M059J (cell line): ENCODE measurements at regions not wholly inside any gene's neighbourhood (a gene's known extent, or its start where the extent isn't known, plus 50 kb on each side); places are given as distances from the start of the nearest gene placed in this dataset.
A peak's percentile ranks its signal among the peaks of the same experiment; 100 is the strongest.

Experiments used
- DNase-seq: peaks from one replicate; pipeline ENCODE4 v3.0.0-alpha.2; 2012; ENCODE audit warnings: low read depth

DNA sequence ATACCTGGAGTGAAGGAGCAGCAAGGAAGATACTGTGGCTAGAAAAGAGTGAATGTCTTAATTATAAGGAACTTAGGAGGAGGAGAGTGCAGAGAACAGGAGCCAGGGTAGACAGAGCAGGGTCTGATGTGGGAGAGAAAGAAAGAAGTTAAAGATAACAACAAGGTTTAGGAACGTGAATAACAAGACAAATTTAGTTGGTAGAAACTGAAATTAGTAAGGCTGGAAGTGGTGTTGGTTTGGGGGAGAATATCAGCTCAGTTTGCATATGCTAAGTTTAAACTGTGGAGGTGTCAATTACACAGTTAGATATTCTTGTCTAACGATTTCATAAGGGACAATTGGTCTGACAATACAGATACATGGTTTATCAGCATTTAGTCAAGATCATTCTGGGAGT lies 1123.7 kb upstream of the PABPC4L start:
- DNase-seq = no peak

DNA sequence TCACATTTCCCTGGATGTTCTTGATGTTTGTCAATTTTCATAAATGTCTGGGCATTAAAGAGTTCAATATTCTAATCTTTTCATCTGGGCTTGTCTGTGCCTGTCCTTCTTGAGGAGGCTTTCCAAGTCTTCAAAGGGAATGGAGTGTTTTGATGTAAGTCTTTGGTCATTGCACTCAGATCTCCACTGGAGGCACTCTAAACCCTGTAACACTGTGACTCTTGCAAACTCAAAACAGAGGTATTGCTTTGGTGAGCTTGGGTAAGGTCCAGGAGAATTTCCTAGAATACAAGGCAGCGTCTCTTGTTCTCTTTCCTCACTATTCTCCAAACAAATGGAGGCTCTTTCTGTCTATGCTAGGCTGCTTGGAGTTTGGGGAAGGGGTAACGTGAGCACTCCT lies 1118.1 kb upstream of the PABPC4L start:
- DNase-seq = peak; percentile 1

DNA sequence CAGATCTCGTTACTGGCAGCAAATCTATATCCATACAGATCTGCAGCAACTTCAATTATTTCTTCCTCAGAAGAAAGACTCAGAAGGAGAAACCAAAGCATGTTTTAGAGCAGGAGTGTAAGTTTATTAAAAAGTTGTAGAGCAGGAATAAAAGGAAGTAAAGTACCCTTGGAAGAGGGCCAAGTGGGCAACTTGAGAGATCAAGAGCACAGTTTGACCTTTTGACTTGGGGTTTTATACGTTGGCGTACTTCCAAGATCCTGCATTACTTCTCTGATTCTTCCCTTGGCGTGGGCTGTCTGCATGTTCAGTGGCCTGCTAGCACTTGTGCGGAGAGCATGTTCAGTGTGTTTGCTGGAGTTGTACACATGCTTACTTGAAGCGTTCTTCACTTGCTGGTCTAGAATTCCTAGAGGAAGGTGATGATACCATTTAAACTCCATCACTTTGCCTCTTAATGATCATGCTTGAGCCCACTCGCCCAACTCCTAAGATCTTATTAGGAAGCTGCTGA lies 1114.7 kb upstream of the PABPC4L start:
- no peak for DNase-seq

DNA sequence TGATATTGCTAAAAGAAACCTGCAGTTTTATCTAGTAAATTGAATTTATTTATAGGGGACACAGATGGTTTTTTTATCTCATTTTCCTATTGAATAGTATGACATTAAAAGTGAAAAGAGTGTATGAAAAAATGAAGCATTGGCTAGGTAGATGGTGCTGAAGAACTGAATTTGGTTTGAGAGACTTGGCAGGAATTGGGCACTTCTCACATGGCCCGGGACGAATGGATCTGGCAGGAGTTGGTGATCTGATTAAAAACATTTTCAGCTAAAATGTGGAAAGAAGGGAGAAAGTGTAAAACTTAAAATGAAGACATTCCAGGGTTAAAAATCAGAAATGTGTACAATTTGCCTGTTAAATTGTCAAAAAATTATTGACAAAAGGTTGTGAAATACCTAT lies 1088.5 kb upstream of the PABPC4L start:
- no peak for DNase-seq

DNA sequence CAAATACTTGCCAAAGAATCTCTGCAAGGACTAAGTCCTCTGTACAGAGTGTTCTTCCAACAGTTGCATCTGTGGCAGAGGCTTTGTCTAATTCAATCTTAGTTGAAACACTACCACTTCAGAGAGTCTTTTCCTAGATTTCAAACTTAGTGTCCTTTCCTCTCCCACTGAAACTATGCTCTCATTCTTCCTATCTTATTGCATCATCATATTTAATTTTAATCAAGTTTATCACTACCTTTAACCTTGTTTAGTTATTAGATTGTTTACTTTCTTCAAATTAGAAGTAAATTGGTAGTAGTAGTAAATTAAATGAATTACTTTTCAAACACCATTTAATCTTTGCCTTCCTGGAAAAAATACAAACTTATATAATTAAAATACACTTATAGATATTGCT lies 1082.3 kb upstream of the PABPC4L start:
- DNase-seq = no peak

DNA sequence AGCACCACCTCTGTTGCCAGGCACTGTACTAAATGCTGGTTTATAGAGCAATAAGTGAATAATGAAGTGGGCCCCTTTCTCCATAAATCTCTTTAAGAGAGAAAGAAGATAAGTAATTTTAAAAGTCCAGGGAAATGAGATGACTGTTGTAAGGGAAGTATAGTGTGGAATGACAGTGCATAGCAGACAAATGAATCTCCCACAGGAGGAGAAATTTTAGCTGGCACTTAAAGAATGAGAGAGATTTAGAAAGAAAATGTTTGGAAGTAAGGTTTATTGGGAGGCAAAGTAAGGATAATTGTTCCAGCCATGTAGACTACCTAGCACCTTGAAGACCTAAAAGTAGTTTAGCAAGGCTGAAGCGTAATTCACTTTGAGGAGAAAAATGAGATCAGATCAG lies 1081.1 kb upstream of the PABPC4L start:
- DNase-seq = no peak

DNA sequence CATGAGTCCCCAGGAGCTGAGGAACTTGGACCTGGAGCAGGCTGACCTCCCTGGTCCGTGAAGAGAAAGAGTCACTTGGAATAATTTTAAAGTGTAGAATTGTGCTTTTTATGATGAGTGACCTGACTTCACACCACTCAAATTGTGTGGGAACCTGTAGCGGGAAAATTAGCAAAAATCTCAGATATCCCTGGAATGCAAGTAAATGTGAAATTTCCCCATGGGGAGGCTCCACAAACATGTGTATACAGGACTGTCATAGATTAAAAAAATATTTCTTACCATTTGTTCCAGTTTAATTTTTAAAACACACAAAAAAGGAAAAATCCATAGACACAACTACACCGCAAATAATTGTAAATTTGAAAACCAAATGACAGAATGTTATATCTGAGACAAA lies 1079.6 kb upstream of the PABPC4L start:
- no peak for DNase-seq

DNA sequence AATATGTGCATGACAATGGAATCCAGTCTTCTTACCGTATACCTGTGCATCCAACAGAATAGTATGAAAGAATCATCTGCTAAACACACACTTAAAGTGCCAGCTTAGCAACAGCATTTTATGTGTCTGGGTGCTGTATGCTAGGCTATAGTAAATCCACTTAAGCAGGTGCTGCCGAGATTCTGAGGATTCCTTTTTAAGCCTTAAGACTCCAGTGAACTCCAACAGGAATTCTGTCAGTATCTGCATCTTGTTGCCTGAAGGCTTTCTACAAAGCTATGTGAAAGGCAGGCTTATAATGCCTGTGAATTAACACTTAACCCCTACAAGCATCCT lies 1076.4 kb upstream of the PABPC4L start:
- no peak for DNase-seq

DNA sequence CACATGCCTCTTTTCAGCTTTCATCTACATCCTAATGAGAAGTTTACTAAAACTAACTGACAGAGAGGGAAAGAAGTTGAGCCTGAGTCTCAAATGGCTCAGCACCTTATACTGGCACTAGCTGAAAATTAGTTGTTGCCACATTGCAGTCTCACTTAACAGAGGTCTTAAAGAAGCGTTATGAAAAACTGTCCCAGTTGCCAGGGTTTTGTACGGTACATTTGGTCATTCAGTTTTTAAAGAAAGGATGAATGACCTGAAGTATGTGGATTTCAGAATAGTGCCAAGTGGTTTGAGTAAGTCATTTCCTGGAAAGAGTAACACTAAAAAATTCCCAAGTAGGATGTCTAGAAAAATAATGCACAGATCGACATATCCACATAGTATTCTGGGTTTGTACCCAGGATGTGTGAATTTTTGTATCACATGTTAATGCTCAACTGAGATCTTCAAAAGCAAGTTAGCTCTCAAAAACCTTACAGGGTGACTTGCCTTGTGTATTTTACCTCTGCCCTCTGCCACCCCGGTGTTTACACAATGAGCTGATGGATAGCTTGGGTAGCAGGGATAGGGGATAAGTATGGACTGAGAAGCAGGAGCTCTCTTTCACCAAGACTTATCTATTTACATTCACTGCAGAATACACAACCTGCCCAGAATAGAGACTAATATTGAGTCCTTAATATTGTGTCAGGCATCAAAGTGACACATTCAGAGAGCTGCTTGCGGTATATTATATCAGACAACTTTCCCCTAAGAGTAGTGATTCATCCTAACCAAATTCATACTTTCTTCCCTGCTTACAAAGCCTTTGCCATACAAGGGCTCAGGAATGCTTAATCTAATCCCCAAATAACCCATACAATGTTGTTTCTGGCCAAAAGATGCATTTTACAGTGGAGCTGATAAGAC lies 1075.7 kb upstream of the PABPC4L start:
- peak; percentile 22 for DNase-seq

DNA sequence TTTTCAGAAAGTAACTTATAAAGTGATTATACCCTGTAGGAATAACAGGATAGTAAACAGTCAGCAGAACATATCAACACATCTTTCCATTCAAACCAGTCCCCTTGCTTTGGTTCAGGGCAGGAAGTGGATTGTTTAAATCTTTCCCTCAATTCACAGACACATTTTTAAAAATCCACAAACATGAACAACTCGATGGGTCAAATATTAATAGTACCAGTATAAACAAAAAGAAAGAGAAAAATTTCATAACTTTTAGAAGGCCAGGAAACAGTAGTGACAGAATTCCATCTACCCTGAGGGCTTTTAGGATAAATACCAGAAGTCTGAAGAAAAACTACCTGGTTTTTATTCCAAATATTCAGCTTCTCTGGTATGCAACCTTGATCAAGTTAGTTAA lies 1072.8 kb upstream of the PABPC4L start:
- DNase-seq = no peak

DNA sequence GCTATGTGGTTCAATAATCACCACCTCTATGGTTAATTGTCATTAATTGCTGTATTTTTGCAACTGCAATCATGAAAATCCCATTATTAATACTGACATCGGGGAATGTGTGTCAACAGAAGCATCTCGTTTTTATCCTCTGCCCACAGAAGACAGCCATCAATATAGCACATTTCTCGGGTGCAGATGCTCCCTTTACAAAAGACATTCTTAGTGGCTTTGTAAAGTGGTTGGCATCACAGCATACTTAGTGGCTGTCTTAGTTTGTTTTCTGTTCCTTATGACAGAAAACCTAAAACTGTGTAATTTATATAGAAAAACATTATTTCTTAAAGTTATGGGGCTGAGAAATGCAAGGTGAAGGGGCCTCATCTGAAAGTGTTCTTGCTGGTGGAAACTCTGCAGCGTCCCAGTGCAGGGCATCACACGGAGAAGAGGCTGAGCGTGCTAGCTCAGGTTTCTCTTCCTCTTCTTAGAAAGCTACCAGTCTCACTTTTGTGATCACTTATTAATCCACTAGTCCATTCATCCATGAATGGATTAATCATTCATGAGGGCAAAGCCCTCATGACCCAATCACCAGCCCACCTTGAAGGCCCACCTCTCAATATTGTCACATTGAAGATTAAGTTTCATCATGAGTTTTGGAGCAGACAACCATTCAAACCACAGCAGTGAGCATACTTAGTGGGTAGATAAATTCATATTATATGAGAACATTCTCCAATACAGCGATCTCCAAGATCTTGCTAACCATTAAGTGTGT lies 1067.7 kb upstream of the PABPC4L start:
- DNase-seq = no peak

DNA sequence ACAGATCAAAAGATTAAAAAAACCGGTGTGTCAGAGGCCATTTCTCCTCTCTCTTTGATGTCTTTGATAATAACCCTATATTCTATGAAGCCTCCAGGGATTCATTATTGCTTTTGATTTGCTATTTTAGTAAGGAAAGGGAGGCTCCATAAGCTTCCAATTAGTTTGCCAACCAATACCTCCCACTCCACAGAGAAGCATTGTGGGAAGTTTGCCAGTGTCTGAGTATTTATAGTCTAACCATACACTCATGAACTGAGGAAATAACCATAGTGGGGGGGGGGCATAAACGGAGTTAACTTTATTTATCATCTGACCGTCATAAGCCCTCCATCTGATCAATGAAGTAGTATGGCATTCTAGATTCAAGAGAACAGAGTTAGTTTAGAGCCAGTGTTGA lies 1066.8 kb upstream of the PABPC4L start:
- DNase-seq = no peak

DNA sequence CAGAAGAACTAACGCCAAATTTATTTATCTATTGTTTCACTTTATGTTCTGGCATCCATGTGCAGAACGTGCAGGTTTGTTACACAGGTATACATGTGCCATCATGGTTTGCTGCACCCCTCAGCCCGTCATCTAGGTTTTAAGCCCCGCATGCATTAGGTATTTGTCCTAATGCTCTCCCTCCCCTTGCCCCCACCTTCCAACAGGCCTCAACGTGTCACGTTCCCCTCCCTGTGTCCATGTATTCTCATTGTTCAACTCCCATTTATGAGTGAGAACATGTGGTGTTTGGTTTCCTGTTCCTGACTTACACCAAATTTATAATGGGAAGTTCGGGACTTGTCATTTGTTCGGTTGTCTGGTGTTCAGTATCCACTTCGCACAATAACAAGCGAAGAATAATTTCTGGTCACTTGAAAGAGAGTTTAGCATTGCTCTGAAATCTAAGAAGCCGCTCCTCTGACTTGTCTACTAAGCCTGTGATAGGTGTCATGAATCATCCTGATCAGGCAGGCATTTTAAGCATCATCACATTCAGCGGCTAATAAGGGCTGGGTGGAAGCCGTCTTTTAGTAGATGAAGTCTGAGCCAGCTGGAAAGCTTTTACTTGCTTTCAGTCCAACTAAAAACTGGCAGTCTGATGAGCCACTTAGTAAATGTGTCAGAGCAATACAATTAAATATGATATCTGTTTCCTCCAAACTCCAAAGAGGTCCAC lies 1065.7 kb upstream of the PABPC4L start:
- no peak for DNase-seq

DNA sequence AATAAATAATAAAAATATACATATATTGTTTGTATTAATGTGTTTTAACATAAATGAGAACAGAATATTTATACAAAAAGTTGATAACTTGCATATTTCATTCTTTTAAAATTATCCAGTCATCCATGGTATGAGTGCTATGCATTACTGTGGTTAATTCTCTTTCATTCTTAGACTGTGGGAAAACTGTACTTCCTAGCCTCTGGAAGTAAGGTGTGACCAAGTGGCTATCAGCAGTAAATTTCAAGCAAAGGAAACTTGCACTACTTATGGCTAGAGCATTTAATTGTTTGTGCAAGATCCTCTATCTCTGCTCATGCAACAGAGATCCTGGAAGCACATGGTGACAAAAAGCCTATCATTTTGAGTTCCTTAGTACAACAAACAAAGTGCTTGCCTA lies 1054.5 kb upstream of the PABPC4L start:
- no peak for DNase-seq

DNA sequence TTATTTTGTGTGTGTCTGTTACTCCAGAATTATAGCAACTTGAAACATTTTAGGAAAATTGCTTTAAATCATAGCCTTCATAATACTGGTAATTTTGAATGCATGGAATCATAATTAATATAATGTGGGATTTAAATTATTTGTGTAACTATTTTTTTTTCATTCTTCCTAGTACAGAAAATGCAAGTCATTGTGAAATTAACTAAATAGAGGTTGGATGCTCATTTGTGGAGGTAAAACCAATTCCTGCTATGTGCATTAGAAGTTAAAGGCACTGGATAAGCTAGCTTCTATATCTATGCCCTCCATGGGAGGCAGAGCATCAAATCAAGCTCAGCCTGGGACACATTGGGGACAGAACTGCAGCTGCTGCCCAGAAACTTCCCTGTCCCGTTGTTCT lies 1048.5 kb upstream of the PABPC4L start:
- no peak for DNase-seq

DNA sequence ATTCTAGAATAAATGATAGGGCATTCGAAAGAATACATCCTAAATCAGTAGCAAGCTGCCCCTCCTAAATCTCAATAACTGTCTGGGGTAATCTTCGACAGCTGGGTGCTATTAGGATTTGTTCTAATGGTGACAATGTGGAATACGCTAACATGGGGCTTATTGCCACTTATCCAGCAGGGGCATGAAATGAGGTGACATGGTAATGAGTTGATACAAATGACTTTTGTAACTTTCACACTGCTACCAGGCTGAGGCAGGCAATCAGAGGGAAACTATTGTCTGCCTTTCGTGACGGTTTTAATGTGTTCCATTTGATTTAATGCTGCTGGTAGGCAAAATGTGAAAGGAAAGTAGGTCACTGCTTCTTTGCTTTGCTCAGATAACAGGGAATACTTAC lies 1047.4 kb upstream of the PABPC4L start:
- no peak for DNase-seq

DNA sequence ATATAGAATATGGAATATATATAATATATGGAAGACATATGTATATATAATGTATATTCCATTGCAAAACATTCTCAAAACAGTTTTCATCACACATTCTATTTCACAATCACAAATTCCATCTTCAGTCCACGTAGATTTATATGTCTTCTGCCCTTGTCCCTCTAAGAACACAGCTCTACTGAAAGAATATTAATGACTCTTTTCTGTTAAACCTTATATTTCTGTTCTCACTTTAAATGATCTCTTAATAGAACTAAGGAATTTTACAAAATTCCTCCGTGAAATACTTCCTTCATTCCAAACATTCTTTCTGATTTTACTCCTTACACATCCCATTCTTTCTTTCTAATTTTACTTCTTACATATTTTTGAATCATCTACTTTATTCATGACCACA lies 1043.1 kb upstream of the PABPC4L start:
- DNase-seq = no peak

DNA sequence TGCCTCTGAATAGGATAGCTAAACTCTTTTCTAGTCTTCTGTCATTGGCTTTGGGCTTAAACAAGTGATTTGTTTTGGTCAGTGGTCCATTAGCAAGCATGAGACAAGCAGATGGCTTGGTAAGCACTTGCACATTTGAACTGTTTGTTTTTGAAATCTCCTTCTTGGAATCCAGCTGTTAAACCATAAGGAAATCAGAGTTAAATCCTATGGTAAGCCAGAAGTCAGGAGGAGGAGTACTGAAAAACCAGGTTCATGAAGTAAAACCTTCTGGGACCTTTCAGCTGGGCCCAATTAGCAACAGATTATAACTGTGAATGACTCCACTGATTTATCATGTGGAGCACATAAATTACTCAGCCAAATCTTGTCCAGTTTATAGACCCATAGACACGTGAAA lies 1042.5 kb upstream of the PABPC4L start:
- DNase-seq = no peak

DNA sequence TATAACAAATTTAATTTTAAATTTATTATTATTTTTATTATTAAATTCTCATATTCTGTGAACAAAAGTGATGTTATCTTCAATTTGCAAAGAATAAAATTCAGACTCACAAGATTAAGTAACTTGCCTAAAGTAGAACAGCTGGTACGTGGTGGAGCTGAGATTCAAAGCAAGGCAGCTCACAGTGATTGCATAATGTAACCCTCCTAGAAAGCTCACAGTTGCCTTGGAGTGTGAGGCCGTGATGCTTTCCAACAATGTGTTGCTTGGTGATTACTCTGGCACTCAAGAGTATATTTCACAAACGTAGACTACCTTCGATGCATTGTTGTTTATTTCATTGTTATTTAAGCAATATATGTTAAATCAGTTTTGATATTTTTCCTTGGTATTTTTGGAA lies 1039.2 kb upstream of the PABPC4L start:
- DNase-seq = no peak

DNA sequence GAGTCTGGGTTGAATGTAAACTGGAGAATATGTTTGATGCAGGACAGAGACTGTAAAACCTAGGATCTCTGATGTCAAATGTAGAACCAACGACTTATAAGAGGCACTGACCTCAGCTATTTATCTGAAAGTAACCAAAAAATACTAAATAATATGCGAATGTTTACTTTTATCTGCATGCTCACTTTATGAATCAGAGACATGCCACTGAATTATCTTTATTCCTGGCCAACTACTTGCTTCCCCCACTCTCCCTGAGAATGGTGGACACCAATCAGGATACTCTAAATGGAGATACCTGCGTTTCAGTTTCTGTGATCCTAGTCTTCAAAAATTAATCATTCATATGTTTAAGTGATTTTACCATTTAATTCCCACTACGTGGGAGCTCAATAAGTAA lies 1038.4 kb upstream of the PABPC4L start:
- peak; percentile 0 for DNase-seq

DNA sequence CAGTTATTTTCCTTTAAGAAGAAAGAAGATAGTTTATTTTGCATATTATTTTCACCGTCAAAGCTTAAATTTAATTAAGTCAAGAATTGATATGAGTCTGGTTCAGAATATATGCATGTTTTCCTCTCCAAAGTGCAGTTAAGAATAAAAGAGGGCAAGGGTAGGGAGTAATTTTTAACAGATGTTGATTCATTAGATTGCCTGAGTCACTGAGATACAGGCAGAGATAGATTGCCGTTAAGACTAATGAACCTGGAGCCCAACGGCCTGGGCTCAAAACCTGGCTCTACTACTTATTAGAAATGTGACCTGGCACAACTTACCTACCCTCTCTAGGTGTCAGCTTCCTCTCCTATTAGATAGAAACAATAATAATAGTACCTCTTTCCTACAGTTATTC lies 1037.4 kb upstream of the PABPC4L start:
- DNase-seq = peak; percentile 0

DNA sequence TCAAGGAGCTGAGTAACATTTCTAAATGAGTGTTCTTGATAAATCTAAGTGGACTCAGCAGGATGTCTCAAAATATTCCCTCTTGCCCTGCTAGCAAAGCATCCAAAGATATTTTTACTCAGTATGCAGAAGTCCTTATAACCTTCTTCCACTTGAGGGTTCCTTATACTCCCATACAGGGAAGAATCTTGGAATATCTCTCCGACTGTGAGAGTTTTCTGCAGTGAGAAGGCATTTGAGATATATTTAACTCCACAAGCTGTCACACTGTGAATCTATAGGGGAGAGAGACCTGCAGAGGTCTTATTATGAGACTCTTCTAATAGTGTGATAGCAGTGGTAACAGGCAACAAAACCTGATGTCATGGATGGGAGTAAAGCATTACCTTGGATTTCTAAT lies 1034.5 kb upstream of the PABPC4L start:
- no peak for DNase-seq

DNA sequence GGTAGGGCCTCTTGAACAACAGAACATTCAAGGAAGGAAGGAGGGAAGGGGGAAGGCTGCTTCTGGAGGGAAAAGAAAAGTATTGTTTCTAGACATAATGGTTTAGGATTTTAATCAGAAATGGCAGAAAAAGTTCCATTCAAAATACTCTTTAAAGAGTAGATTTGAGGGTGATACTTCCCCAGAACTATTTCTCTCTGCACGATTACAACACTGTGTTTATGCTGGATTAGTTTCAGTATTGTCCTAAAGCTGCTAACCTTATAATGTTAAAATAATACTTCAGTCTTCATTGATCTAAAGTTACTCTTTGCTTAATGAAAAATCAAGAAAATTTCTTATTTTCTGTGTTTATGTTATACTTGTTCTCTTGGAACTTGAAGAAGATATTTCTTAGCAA lies 1026.3 kb upstream of the PABPC4L start:
- no peak for DNase-seq
